Karpas-422 (cell line): ENCODE measurements at regions not wholly inside any gene's neighbourhood (a gene's known extent, or its start where the extent isn't known, plus 50 kb on each side); places are given as distances from the start of the nearest gene placed in this dataset.

Experiments used
- DNase-seq: peaks from one replicate; pipeline ENCODE4 v3.0.0-alpha.2; 2015
- H2AFZ ChIP-seq: fragments of 200-600 bp; sonication (generic); 2 replicates; pipeline ENCODE4 v1.6.1; 2014; ENCODE audit warnings: antibody characterized with exemption, low read length, mixed read lengths
- H3K27ac ChIP-seq: fragments of 200-600 bp; sonication (generic); 2 replicates; pipeline ENCODE4 v1.5.1; 2014; ENCODE audit warnings: mild to moderate bottlenecking, low read length, moderate library complexity
- H3K27me3 ChIP-seq: fragments of 200-600 bp; sonication (generic); 2 replicates; pipeline ENCODE4 v1.6.1; 2014; ENCODE audit warnings: low read length, mixed read lengths
- H3K36me3 ChIP-seq: fragments of 200-600 bp; sonication (generic); 2 replicates; pipeline ENCODE4 v1.6.1; 2014; ENCODE audit warnings: low read length, mixed read lengths; ENCODE audit not compliant: insufficient read depth
- H3K4me1 ChIP-seq: fragments of 200-600 bp; sonication (generic); 2 replicates; pipeline ENCODE4 v1.6.1; 2014; ENCODE audit warnings: mild to moderate bottlenecking, low read length, mixed read lengths
- H3K4me2 ChIP-seq: fragments of 200-600 bp; sonication (generic); 2 replicates; pipeline ENCODE4 v1.6.1; 2014; ENCODE audit warnings: low read length, low read depth, mild to moderate bottlenecking; ENCODE audit not compliant: poor library complexity, severe bottlenecking
- H3K4me3 ChIP-seq: fragments of 200-600 bp; sonication (generic); 2 replicates; pipeline ENCODE4 v1.5.1; 2014; ENCODE audit warnings: mild to moderate bottlenecking, antibody characterized with exemption, low read length, mixed read lengths
- H3K79me2 ChIP-seq: fragments of 200-600 bp; sonication (generic); 2 replicates; pipeline ENCODE4 v1.6.1; 2014; ENCODE audit warnings: mild to moderate bottlenecking, low read length, mixed read lengths
- H3K9ac ChIP-seq: fragments of 200-600 bp; sonication (generic); 2 replicates; pipeline ENCODE4 v1.6.0; 2014; ENCODE audit warnings: low read length
- H3K9me2 ChIP-seq: fragments of 200-600 bp; sonication (generic), shearing (Covaris generic); replicated peaks from 2 replicates; pipeline ENCODE4 v1.6.0; 2014; ENCODE audit warnings: mild to moderate bottlenecking, low read length, moderate library complexity; ENCODE audit not compliant: insufficient read depth
- H3K9me3 ChIP-seq: fragments of 300-700, 200-600 bp; sonication (generic); 2 replicates; pipeline ENCODE4 v1.6.1; 2014; ENCODE audit warnings: low read length, mixed read lengths
- H4K20me1 ChIP-seq: fragments of 200-600 bp; sonication (generic); 2 replicates; pipeline ENCODE4 v1.6.1; 2014; ENCODE audit warnings: mild to moderate bottlenecking, antibody characterized with exemption, low read length, low read depth; ENCODE audit not compliant: insufficient read depth

- no peaks in the 10 kb centered on the region for H3K27me3 ChIP-seq
- no peak overlapping the region for H3K4me3 ChIP-seq
- H3K79me2 ChIP-seq: no peaks in the 10 kb centered on the region
- H3K4me2 ChIP-seq: no peak overlapping the region
- H4K20me1 ChIP-seq: no peaks in the 10 kb centered on the region
- H3K36me3 ChIP-seq: no peaks in the 10 kb centered on the region
- H3K9ac ChIP-seq: no peak overlapping the region
- H3K9me3 ChIP-seq: no peaks in the 10 kb centered on the region
- DNase-seq: no peak
- no peaks in the 10 kb centered on the region for H3K9me2 ChIP-seq
- H2AFZ ChIP-seq: no peak overlapping the region
- H3K27ac ChIP-seq: no peak overlapping the region
- no peaks in the 10 kb centered on the region for H3K4me1 ChIP-seq
These were observed 74.4 kb upstream of the IRF2 start for GRCh38 chr4:184548648-184549341.

DNA sequence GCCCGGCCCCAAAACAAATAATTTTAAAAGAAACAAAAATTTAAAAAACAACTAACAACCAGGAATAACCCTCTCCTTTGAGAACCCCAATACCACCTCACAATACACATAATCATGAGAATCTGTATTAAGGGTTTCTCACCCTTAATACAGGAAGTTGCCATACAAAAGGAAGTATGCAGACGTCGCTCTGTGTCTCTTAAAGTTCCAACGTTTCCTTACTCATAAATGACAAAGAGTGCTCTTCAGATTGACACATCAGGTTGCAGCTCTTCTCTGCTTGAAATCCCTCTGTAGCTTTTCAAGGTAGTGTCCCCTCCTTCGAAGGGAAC, 73.9 kb upstream of the IRF2 start:
- no peak overlapping the region for H3K27ac ChIP-seq
- H3K36me3 ChIP-seq: no peaks in the 10 kb centered on the region
- H2AFZ ChIP-seq: no peak overlapping the region
- DNase-seq: no peak
- no peak overlapping the region for H3K4me2 ChIP-seq
- no peaks in the 10 kb centered on the region for H3K9me2 ChIP-seq
- H4K20me1 ChIP-seq: no peaks in the 10 kb centered on the region
- H3K4me3 ChIP-seq: no peak overlapping the region
- H3K9ac ChIP-seq: no peak overlapping the region
- H3K79me2 ChIP-seq: no peaks in the 10 kb centered on the region
- no peaks in the 10 kb centered on the region for H3K4me1 ChIP-seq
- no peaks in the 10 kb centered on the region for H3K9me3 ChIP-seq
- H3K27me3 ChIP-seq: no peaks in the 10 kb centered on the region

DNA sequence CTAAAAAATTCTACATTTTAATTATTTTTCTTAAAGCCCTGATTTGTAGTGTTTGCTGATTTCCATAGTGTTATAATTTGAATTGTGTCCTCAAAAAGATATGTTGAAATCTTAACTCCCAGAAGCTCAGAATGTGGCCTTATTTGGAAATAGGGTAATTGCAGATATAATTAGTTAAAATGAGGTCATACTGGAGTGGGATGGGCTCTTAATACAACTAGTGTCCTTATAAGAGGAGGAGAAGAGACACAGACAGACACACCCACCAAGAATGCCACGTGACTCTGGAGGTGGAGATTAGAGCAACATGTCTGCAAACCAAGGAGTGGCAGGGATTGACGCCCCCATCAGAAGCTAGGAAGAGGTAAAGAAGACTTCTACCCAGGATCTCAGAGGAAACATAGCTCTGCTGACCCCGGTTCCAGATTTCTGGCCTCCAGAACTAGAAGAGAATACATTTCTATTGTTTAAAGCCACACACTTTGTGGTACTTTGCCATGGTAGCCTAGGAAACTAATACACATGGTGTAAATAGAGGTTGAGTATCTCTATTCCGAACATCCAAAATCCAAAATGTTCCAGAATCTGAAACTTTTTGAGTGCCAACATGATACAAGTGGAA, 70.5 kb upstream of the IRF2 start:
- H3K4me2 ChIP-seq: no peak overlapping the region
- no peaks in the 10 kb centered on the region for H3K9me2 ChIP-seq
- no peaks in the 10 kb centered on the region for H3K36me3 ChIP-seq
- H3K9me3 ChIP-seq: no peaks in the 10 kb centered on the region
- peak; percentile 63 for DNase-seq
- H3K4me1 ChIP-seq: no peaks in the 10 kb centered on the region
- H3K9ac ChIP-seq: no peak overlapping the region
- no peak overlapping the region for H3K4me3 ChIP-seq
- no peak overlapping the region for H2AFZ ChIP-seq
- H4K20me1 ChIP-seq: no peaks in the 10 kb centered on the region
- H3K27me3 ChIP-seq: no peaks in the 10 kb centered on the region
- no peaks in the 10 kb centered on the region for H3K79me2 ChIP-seq
- no peak overlapping the region for H3K27ac ChIP-seq

- H3K9me3 ChIP-seq: no peaks in the 10 kb centered on the region
- no peak overlapping the region for H3K27ac ChIP-seq
- H3K9ac ChIP-seq: no peak overlapping the region
- no peaks in the 10 kb centered on the region for H3K36me3 ChIP-seq
- no peak overlapping the region for H3K4me2 ChIP-seq
- H4K20me1 ChIP-seq: no peaks in the 10 kb centered on the region
- H3K27me3 ChIP-seq: no peaks in the 10 kb centered on the region
- H3K4me3 ChIP-seq: no peak overlapping the region
- peaks cover under 1% of the 10 kb centered on the region; the same call in 1 of the 2 replicates for H3K79me2 ChIP-seq
- no peak for DNase-seq
- H2AFZ ChIP-seq: no peak overlapping the region
- H3K9me2 ChIP-seq: no peaks in the 10 kb centered on the region
- peaks cover 8% of the 10 kb centered on the region for H3K4me1 ChIP-seq
These were observed 67.6 kb upstream of the IRF2 start for GRCh38 chr4:184541907-184542306.

DNA sequence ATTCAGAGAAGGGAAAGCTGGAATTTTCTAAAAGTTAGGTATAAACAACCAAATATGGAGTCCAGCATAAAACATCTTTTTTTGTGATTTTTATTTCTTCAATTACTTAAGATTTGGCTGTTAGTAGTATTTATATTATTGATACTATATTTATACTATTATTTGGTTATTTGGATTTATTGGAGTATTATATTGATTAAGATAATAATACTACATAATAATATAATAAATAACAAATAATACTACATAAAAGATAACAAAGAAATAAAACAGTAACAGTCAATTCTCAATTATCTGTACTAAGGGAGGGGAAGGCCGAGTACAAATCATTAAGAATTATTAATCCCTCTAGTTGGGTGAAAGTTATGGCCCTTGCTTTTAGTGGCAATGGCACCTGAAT, 66.0 kb upstream of the IRF2 start:
- Histone ChIP-seq H3K4me1 (peaks cover 19% of the 10 kb centered on the region), H3K27ac (no peak overlapping the region), H3K9ac (no peak overlapping the region), H2AFZ (no peak overlapping the region), H3K9me2 (no peaks in the 10 kb centered on the region), H4K20me1 (no peaks in the 10 kb centered on the region), H3K4me2 (no peak overlapping the region), H3K9me3 (no peaks in the 10 kb centered on the region), H3K4me3 (no peak overlapping the region), H3K36me3 (no peaks in the 10 kb centered on the region), H3K79me2 (peaks cover 5% of the 10 kb centered on the region; the same call in 1 of the 2 replicates), H3K27me3 (no peaks in the 10 kb centered on the region)
- DNase-seq: no peak

DNA sequence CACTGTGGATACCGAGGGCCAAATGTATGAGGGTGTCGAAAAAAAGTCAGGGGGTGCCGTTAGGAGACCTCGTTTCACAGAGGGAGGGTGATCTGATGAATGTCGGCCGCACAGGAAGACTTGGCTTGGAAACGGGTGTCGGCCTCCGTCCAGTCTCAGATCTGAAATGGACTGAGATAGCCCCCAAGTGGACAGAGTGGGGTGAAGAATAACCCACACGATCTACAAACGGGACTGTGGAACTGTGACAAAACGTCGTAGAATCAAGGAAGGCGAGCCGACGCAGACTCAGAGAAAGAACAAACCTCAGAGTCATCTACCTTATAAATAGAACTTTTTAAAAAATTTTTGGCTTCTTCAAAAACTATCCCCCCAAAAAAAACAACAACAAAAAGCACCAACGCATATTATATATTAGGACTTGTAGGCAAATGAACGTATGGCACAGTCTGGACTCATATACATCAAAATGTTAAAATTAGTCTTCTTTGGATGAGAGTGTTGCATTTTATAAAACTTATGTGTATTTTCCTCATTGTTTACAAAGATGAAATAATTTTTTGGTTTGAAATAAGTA, 63.8 kb upstream of the IRF2 start:
- H3K27me3 ChIP-seq: no peaks in the 10 kb centered on the region
- DNase-seq: peak; percentile 86
- no peaks in the 10 kb centered on the region for H3K36me3 ChIP-seq
- no peaks in the 10 kb centered on the region for H4K20me1 ChIP-seq
- peaks cover 5% of the 10 kb centered on the region; the same call in 1 of the 2 replicates for H3K79me2 ChIP-seq
- H3K9me3 ChIP-seq: no peaks in the 10 kb centered on the region
- H3K9me2 ChIP-seq: no peaks in the 10 kb centered on the region
- peaks cover 31% of the 10 kb centered on the region for H3K4me1 ChIP-seq
- H3K4me2 ChIP-seq: peak overlapping the region; percentile 93
- peak overlapping the region; percentile 63 for H2AFZ ChIP-seq
- H3K4me3 ChIP-seq: peak overlapping the region; percentile 77
- peak overlapping the region; percentile 86 for H3K27ac ChIP-seq
- H3K9ac ChIP-seq: peak overlapping the region; percentile 82

- Histone ChIP-seq H3K9ac (peak overlapping the region; percentile 82), H3K4me3 (peak overlapping the region; percentile 77), H3K79me2 (peaks cover 5% of the 10 kb centered on the region; the same call in 1 of the 2 replicates), H4K20me1 (no peaks in the 10 kb centered on the region), H3K27me3 (no peaks in the 10 kb centered on the region), H2AFZ (peak overlapping the region; percentile 63; the same call in 1 of the 2 replicates), H3K9me2 (no peaks in the 10 kb centered on the region), H3K4me2 (peak overlapping the region; percentile 93), H3K27ac (peak overlapping the region; percentile 86), H3K36me3 (no peaks in the 10 kb centered on the region), H3K9me3 (no peaks in the 10 kb centered on the region), H3K4me1 (peaks cover 31% of the 10 kb centered on the region)
- DNase-seq: peak; percentile 83
These were observed 63.1 kb upstream of the IRF2 start for GRCh38 chr4:184537269-184538022.

GRCh38 chr4:184536881-184537248, 62.5 kb upstream of the IRF2 start:
- DNase-seq: no peak
- no peaks in the 10 kb centered on the region for H3K27me3 ChIP-seq
- no peaks in the 10 kb centered on the region for H3K36me3 ChIP-seq
- H3K4me2 ChIP-seq: peak overlapping the region; percentile 93
- H3K9me2 ChIP-seq: no peaks in the 10 kb centered on the region
- H4K20me1 ChIP-seq: no peaks in the 10 kb centered on the region
- peaks cover 31% of the 10 kb centered on the region for H3K4me1 ChIP-seq
- peaks cover 5% of the 10 kb centered on the region; the same call in 1 of the 2 replicates for H3K79me2 ChIP-seq
- H3K9me3 ChIP-seq: no peaks in the 10 kb centered on the region
- H2AFZ ChIP-seq: no peak overlapping the region
- peak overlapping the region; percentile 82 for H3K9ac ChIP-seq
- peak overlapping the region; percentile 77 for H3K4me3 ChIP-seq
- peak overlapping the region; percentile 86 for H3K27ac ChIP-seq
